ENCODE measurements at regions not wholly inside any gene's neighbourhood (a gene's known extent, or its start where the extent isn't known, plus 50 kb on each side); places are given as distances from the start of the nearest gene placed in this dataset.

DNA sequence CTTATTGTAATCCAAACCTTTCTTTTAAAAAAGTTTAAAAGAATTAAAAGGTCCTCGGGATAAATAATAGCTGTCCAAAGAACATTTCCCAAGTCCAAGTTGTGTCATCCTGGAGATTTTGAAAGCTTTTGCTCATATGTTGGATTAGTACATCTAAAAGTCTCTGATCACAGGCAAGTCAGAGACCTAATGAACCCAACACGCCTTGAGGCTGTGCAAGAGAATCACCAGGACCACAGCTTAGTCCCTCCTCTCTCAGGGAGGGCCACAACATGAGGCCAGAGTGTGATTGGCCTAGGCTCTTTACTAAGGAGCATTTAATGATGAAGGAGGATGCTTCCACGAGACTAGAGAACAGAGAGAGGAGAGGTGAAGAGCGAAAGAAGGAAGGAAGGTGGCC lies 98.7 kb upstream of the OR5AK2 start:
- DNase-seq: no peak
- 24 to 33% methylated on average over 4 of the region's 4 CpGs for WGBS, 2 experiments (ENCODE audit: low coverage in 1 of 2, low lambda C conversion rate in 2 of 2, missing lambda C conversion rate in 2 of 2)
- Histone ChIP-seq H3F3A (ENCODE audit: insufficient read depth) (no peaks in the 10 kb centered on the region), H3K79me2 (ENCODE audit: insufficient read depth) (no peaks in the 10 kb centered on the region), H3K27me3 (replicated peaks; ENCODE audit: insufficient read depth) (peaks cover 17% of the 10 kb centered on the region; the same call in 1 of the 2 replicates), H3K9ac (no peak overlapping the region), H3K9me2 (ENCODE audit: insufficient read depth) (no peaks in the 10 kb centered on the region), H3K4me1 (ENCODE audit: insufficient read depth) (no peaks in the 10 kb centered on the region), H4K20me1 (ENCODE audit: insufficient read depth) (no peaks in the 10 kb centered on the region), H3K36me3 (ENCODE audit: low read depth) (no peaks in the 10 kb centered on the region), H3K27ac (no peak overlapping the region), H3K4me3 (no peak overlapping the region), H2AFZ (no peak overlapping the region), H3K9me3 (ENCODE audit: low read depth) (no peaks in the 10 kb centered on the region), H3K4me2 (ENCODE audit: unreplicated experiment) (no peak overlapping the region)
- TF ChIP-seq EZH2phosphoT487 (IDR thresholded peaks at IDR 0.05; ENCODE audit: insufficient read depth, low read depth): no peak
- TF ChIP-seq EZH2 (IDR thresholded peaks at IDR 0.05; ENCODE audit: insufficient read depth, poor library complexity, severe bottlenecking): no peak
- in situ Hi-C loops (cut with MboI): no loop called here

GRCh38 chr11:56887940-56888339 lies 100.8 kb upstream of the OR5AK2 start:
- TF ChIP-seq EZH2phosphoT487 (IDR thresholded peaks at IDR 0.05; ENCODE audit: insufficient read depth, low read depth) (no peak), EZH2 (IDR thresholded peaks at IDR 0.05; ENCODE audit: insufficient read depth, poor library complexity, severe bottlenecking) (no peak)
- H3K4me2 ChIP-seq (ENCODE audit: unreplicated experiment): no peak overlapping the region
- DNase-seq: no peak
- 63 to 65% methylated on average over 3 of the region's 3 CpGs for WGBS, 2 experiments (ENCODE audit: low coverage in 1 of 2, low lambda C conversion rate in 2 of 2, missing lambda C conversion rate in 2 of 2)
- no peak overlapping the region for H2AFZ ChIP-seq
- no peak overlapping the region for H3K9ac ChIP-seq
- no peaks in the 10 kb centered on the region for H3K4me1 ChIP-seq (ENCODE audit: insufficient read depth)
- H3K4me3 ChIP-seq: no peak overlapping the region
- no peak overlapping the region for H3K27ac ChIP-seq
- H3K36me3 ChIP-seq (ENCODE audit: low read depth): no peaks in the 10 kb centered on the region
- peaks cover 17% of the 10 kb centered on the region; the same call in 1 of the 2 replicates for H3K27me3 ChIP-seq (replicated peaks; ENCODE audit: insufficient read depth)
- no peaks in the 10 kb centered on the region for H3K9me3 ChIP-seq (ENCODE audit: low read depth)
- in situ Hi-C loops (cut with MboI): no loop called here
- H4K20me1 ChIP-seq (ENCODE audit: insufficient read depth): no peaks in the 10 kb centered on the region
- H3K9me2 ChIP-seq (ENCODE audit: insufficient read depth): no peaks in the 10 kb centered on the region
- H3K79me2 ChIP-seq (ENCODE audit: insufficient read depth): no peaks in the 10 kb centered on the region
- H3F3A ChIP-seq (ENCODE audit: insufficient read depth): no peaks in the 10 kb centered on the region

GRCh38 chr11:56886455-56886854 lies 102.3 kb upstream of the OR5AK2 start:
- Histone ChIP-seq H3K9ac (no peak overlapping the region), H3K36me3 (ENCODE audit: low read depth) (no peaks in the 10 kb centered on the region), H3K9me2 (ENCODE audit: insufficient read depth) (no peaks in the 10 kb centered on the region), H3K27me3 (replicated peaks; ENCODE audit: insufficient read depth) (peaks cover 15% of the 10 kb centered on the region; the same call in 1 of the 2 replicates), H4K20me1 (ENCODE audit: insufficient read depth) (no peaks in the 10 kb centered on the region), H3K27ac (no peak overlapping the region), H3K79me2 (ENCODE audit: insufficient read depth) (no peaks in the 10 kb centered on the region), H3F3A (ENCODE audit: insufficient read depth) (no peaks in the 10 kb centered on the region), H3K4me3 (no peak overlapping the region), H2AFZ (no peak overlapping the region), H3K4me2 (ENCODE audit: unreplicated experiment) (no peak overlapping the region), H3K4me1 (ENCODE audit: insufficient read depth) (no peaks in the 10 kb centered on the region), H3K9me3 (ENCODE audit: low read depth) (no peaks in the 10 kb centered on the region)
- TF ChIP-seq EZH2 (IDR thresholded peaks at IDR 0.05; ENCODE audit: insufficient read depth, poor library complexity, severe bottlenecking) (no peak), EZH2phosphoT487 (IDR thresholded peaks at IDR 0.05; ENCODE audit: insufficient read depth, low read depth) (no peak)
- WGBS, 2 experiments (ENCODE audit: low coverage in 1 of 2, low lambda C conversion rate in 2 of 2, missing lambda C conversion rate in 2 of 2): 42 to 43% methylated on average over 6 of the region's 6 CpGs
- no peak for DNase-seq
- in situ Hi-C loops (cut with MboI): no loop called here

GRCh38 chr11:56885854-56886253 lies 102.9 kb upstream of the OR5AK2 start:
- H3K4me2 ChIP-seq (ENCODE audit: unreplicated experiment): no peak overlapping the region
- no peaks in the 10 kb centered on the region for H3K79me2 ChIP-seq (ENCODE audit: insufficient read depth)
- TF ChIP-seq EZH2phosphoT487 (IDR thresholded peaks at IDR 0.05; ENCODE audit: insufficient read depth, low read depth) (no peak), EZH2 (IDR thresholded peaks at IDR 0.05; ENCODE audit: insufficient read depth, poor library complexity, severe bottlenecking) (no peak)
- WGBS, 2 experiments (ENCODE audit: low coverage in 1 of 2, low lambda C conversion rate in 2 of 2, missing lambda C conversion rate in 2 of 2): 3 to 6% methylated on average over 2 of the region's 2 CpGs
- no peak overlapping the region for H3K27ac ChIP-seq
- in situ Hi-C loops (cut with MboI): no loop called here
- no peaks in the 10 kb centered on the region for H3F3A ChIP-seq (ENCODE audit: insufficient read depth)
- no peaks in the 10 kb centered on the region for H3K9me2 ChIP-seq (ENCODE audit: insufficient read depth)
- H3K9me3 ChIP-seq (ENCODE audit: low read depth): no peaks in the 10 kb centered on the region
- peaks cover 15% of the 10 kb centered on the region; the same call in 1 of the 2 replicates for H3K27me3 ChIP-seq (replicated peaks; ENCODE audit: insufficient read depth)
- no peak overlapping the region for H2AFZ ChIP-seq
- no peak overlapping the region for H3K9ac ChIP-seq
- no peaks in the 10 kb centered on the region for H3K36me3 ChIP-seq (ENCODE audit: low read depth)
- H3K4me3 ChIP-seq: no peak overlapping the region
- no peaks in the 10 kb centered on the region for H4K20me1 ChIP-seq (ENCODE audit: insufficient read depth)
- H3K4me1 ChIP-seq (ENCODE audit: insufficient read depth): no peaks in the 10 kb centered on the region
- no peak for DNase-seq

- H3K9me3 ChIP-seq (ENCODE audit: low read depth): no peaks in the 10 kb centered on the region
- no peak overlapping the region for H3K27ac ChIP-seq
- H3F3A ChIP-seq (ENCODE audit: insufficient read depth): no peaks in the 10 kb centered on the region
- H3K4me1 ChIP-seq (ENCODE audit: insufficient read depth): no peaks in the 10 kb centered on the region
- TF ChIP-seq EZH2phosphoT487 (IDR thresholded peaks at IDR 0.05; ENCODE audit: insufficient read depth, low read depth): no peak
- TF ChIP-seq EZH2 (IDR thresholded peaks at IDR 0.05; ENCODE audit: insufficient read depth, poor library complexity, severe bottlenecking): no peak
- no peaks in the 10 kb centered on the region for H3K9me2 ChIP-seq (ENCODE audit: insufficient read depth)
- no peak overlapping the region for H3K4me3 ChIP-seq
- DNase-seq: no peak
- no peak overlapping the region for H2AFZ ChIP-seq
- no peaks in the 10 kb centered on the region for H4K20me1 ChIP-seq (ENCODE audit: insufficient read depth)
- WGBS, 2 experiments (ENCODE audit: low coverage in 1 of 2, low lambda C conversion rate in 2 of 2, missing lambda C conversion rate in 2 of 2): 0 to 7% methylated on average over 1 of the region's 1 CpG
- H3K4me2 ChIP-seq (ENCODE audit: unreplicated experiment): no peak overlapping the region
- H3K9ac ChIP-seq: no peak overlapping the region
- H3K36me3 ChIP-seq (ENCODE audit: low read depth): no peaks in the 10 kb centered on the region
- in situ Hi-C loops (cut with MboI): no loop called here
- H3K79me2 ChIP-seq (ENCODE audit: insufficient read depth): no peaks in the 10 kb centered on the region
- H3K27me3 ChIP-seq (replicated peaks; ENCODE audit: insufficient read depth): peaks cover 15% of the 10 kb centered on the region; the same call in 1 of the 2 replicates
Observed at GRCh38 chr11:56885177-56885576, 103.5 kb upstream of the OR5AK2 start.

Measured in GM23248 (cell line).